ENCODE measurements at regions not wholly inside any gene's neighbourhood (a gene's known extent, or its start where the extent isn't known, plus 50 kb on each side); places are given as distances from the start of the nearest gene placed in this dataset.
A peak's percentile ranks its signal among the peaks of the same experiment; 100 is the strongest.

DNA sequence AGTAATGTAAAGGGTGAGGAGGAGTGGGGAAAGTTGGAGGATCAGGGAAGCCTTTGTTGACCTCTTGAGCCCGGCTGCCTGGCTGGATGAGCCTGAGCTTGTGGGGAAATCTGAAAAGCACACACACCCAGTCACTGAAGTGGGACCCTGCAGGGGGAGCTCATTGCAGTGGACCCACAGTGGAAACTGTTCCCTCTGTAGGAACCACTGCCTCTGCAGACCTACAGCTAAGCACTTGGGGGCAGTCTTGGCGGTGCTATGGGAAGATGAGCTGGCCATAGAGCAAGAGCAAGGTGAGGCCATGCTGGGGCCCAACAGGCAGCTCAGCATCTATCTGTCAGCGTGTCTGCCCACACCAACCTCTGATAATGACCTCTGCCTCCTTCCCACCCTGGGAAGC, 294.8 kb downstream of the TSHZ3 start:
- Histone ChIP-seq H3K27ac (replicated peaks) (no peak overlapping the region), H3K4me1 (no peaks in the 10 kb centered on the region), H3K36me3 (no peaks in the 10 kb centered on the region), H3K27me3 (ENCODE audit: low read depth) (peaks cover 37% of the 10 kb centered on the region), H3K4me3 (no peak overlapping the region), H3K9me3 (replicated peaks) (no peaks in the 10 kb centered on the region)
- peak; percentile 28 for DNase-seq
- TF ChIP-seq, protein P1, sequence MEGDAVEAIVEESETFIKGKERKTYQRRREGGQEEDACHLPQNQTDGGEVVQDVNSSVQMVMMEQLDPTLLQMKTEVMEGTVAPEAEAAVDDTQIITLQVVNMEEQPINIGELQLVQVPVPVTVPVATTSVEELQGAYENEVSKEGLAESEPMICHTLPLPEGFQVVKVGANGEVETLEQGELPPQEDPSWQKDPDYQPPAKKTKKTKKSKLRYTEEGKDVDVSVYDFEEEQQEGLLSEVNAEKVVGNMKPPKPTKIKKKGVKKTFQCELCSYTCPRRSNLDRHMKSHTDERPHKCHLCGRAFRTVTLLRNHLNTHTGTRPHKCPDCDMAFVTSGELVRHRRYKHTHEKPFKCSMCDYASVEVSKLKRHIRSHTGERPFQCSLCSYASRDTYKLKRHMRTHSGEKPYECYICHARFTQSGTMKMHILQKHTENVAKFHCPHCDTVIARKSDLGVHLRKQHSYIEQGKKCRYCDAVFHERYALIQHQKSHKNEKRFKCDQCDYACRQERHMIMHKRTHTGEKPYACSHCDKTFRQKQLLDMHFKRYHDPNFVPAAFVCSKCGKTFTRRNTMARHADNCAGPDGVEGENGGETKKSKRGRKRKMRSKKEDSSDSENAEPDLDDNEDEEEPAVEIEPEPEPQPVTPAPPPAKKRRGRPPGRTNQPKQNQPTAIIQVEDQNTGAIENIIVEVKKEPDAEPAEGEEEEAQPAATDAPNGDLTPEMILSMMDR (IDR thresholded peaks at IDR 0.05; ENCODE audit: borderline replicate concordance), result peak; percentile 59
- intact Hi-C loops (cut with micrococcal nuclease), result no loop called here

DNA sequence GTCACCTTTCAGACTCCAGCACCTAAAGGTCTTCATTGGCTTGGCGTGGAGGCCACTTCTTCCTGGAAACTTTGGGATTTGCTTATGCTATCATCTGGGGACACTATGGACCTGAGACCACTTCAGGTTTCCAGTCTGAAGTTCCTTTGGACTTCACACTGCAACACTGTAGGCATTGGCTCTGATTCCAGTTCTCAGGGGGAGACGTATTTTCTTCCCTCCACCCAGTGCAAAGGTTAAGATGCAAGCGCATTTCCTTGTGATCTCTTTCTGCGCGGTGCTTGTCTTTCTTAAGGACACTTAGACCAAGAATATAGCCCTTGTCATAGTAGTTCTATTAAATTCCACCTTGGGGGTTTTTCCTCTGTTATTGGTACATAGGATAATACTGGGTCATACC, 299.8 kb downstream of the TSHZ3 start:
- TF ChIP-seq, protein P1 (IDR thresholded peaks at IDR 0.05; ENCODE audit: borderline replicate concordance), result no peak
- Histone ChIP-seq H3K36me3 (no peaks in the 10 kb centered on the region), H3K4me1 (no peaks in the 10 kb centered on the region), H3K27ac (replicated peaks) (no peak overlapping the region), H3K9me3 (replicated peaks) (no peaks in the 10 kb centered on the region), H3K27me3 (ENCODE audit: low read depth) (peaks cover 47% of the 10 kb centered on the region), H3K4me3 (no peak overlapping the region)
- intact Hi-C loops (cut with micrococcal nuclease), result no loop called here
- no peak for DNase-seq

DNA sequence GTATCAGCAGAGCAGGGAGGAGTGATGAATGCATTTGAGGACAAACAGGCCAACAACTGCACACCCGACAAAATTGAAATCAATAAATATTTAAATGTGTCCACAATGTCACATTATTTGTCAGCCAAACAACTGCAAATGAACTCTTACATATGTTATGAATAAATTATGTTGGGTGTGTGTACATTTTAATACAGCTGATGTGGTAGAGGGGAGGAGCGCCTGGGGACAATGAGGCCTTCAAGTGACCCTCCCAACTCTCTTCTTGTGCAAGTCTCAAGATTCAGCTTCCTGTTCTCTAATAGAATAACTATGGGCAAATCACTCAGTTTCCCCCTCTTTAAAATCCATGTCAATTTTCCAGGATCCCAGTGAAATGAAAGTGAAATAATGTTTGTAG, 303.2 kb downstream of the TSHZ3 start:
- TF ChIP-seq, protein P1 (IDR thresholded peaks at IDR 0.05; ENCODE audit: borderline replicate concordance), result no peak

DNA sequence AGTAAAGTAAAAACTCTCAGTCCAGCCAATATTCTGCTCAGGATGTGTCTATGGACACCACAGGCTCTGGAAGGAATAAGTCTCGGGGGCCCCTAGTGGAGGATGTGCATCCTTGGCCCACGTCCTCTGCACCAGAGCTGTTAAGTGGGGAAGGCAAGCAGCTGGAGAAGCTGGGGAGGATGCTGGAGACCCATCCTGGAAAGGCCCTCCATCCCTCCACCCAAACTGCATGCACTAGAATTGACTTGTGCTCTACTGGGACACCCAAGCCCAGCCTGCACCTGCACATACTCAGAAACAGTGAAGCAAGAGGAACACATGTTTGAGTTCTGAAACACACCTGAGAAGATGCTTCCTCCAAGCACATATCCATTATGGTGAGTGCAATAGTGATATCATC, 307.8 kb downstream of the TSHZ3 start:
- Histone ChIP-seq H3K4me3 (no peak overlapping the region), H3K9me3 (replicated peaks) (no peaks in the 10 kb centered on the region), H3K36me3 (no peaks in the 10 kb centered on the region), H3K27ac (replicated peaks) (no peak overlapping the region), H3K27me3 (ENCODE audit: low read depth) (peaks cover 62% of the 10 kb centered on the region), H3K4me1 (no peaks in the 10 kb centered on the region)
- intact Hi-C loops (cut with micrococcal nuclease), result no loop called here
- no peak for DNase-seq
- TF ChIP-seq, protein P1 (IDR thresholded peaks at IDR 0.05; ENCODE audit: borderline replicate concordance), result no peak

More for the DNA sequence above, 303.2 kb downstream of the TSHZ3 start:
- Histone ChIP-seq H3K27ac (replicated peaks) (no peak overlapping the region), H3K9me3 (replicated peaks) (no peaks in the 10 kb centered on the region), H3K36me3 (no peaks in the 10 kb centered on the region), H3K27me3 (ENCODE audit: low read depth) (peaks cover 59% of the 10 kb centered on the region), H3K4me3 (no peak overlapping the region), H3K4me1 (no peaks in the 10 kb centered on the region)
- intact Hi-C loops (cut with micrococcal nuclease), result no loop called here
- DNase-seq, result no peak

DNA sequence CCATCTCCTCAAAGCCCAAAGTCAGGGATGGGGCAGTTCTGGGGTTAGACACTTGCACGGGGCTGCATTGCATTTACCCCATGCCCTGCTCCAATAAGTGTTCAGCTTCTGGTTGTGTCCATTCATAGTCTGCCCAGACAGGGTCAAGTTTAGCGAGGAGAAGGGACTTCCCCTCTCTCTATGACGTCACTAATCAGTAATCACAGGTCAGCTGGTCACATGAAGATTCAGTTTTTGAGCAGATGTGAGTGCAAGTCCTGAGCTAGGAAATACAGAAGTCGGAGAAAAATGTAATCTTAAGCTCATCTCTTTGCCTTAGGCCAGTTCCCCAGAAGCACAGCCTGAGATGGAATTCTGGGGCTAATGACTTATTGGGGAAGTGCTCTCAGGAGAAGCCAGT, 310.1 kb downstream of the TSHZ3 start:
- DNase-seq, result no peak
- TF ChIP-seq, protein P1 (IDR thresholded peaks at IDR 0.05; ENCODE audit: borderline replicate concordance), result no peak
- H3K4me3 ChIP-seq, result no peak overlapping the region
- H3K27me3 ChIP-seq (ENCODE audit: low read depth), result peaks cover 67% of the 10 kb centered on the region
- intact Hi-C loops (cut with micrococcal nuclease), result no loop called here
- no peaks in the 10 kb centered on the region for H3K4me1 ChIP-seq
- H3K9me3 ChIP-seq (replicated peaks), result no peaks in the 10 kb centered on the region
- H3K36me3 ChIP-seq, result no peaks in the 10 kb centered on the region
- H3K27ac ChIP-seq (replicated peaks), result no peak overlapping the region

Measured in left ventricle myocardium inferior (tissue), 1 donor.